ENCODE measurements at regions not wholly inside any gene's neighbourhood (a gene's known extent, or its start where the extent isn't known, plus 50 kb on each side); places are given as distances from the start of the nearest gene placed in this dataset.

DNA sequence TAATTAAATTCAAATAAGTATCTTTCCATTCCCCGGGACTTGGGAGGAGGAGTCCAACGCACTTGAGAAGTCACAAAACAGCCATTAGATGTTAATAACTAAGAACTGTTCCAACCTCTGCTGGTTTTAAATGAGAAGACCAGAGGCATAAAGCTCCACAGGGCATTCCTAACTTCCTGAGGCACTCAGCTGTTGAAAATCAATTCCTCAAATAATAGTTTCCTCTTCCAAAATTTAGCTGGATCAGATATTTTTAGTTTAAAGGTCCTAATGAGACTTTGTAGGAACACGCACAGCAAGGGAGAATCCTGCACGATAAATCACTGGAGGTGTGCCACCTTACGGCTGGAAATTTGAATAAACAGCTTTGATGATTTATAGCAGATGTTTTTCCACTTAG lies 504.3 kb upstream of the ZFP42 start:
- ATAC-seq (no peak), DNase-seq (no peak)
- H3K4me1 ChIP-seq = no peaks in the 10 kb centered on the region
- H3K9me3 ChIP-seq = no peaks in the 10 kb centered on the region
- H3K27me3 ChIP-seq = no peaks in the 10 kb centered on the region
- whole genome bisulfite sequencing (ENCODE audit: insufficient coverage, low coverage, low lambda C conversion rate, missing lambda C conversion rate) = 74% methylated on average over 4 of the region's 5 CpGs
- no peak overlapping the region for H3K4me3 ChIP-seq
- H3K27ac ChIP-seq = no peak overlapping the region
- intact Hi-C loops (cut with DNase I) = no loop called here
- H3K36me3 ChIP-seq = no peaks in the 10 kb centered on the region
- TF ChIP-seq, protein P1, sequence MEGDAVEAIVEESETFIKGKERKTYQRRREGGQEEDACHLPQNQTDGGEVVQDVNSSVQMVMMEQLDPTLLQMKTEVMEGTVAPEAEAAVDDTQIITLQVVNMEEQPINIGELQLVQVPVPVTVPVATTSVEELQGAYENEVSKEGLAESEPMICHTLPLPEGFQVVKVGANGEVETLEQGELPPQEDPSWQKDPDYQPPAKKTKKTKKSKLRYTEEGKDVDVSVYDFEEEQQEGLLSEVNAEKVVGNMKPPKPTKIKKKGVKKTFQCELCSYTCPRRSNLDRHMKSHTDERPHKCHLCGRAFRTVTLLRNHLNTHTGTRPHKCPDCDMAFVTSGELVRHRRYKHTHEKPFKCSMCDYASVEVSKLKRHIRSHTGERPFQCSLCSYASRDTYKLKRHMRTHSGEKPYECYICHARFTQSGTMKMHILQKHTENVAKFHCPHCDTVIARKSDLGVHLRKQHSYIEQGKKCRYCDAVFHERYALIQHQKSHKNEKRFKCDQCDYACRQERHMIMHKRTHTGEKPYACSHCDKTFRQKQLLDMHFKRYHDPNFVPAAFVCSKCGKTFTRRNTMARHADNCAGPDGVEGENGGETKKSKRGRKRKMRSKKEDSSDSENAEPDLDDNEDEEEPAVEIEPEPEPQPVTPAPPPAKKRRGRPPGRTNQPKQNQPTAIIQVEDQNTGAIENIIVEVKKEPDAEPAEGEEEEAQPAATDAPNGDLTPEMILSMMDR (IDR thresholded peaks at IDR 0.05) = no peak
- TF ChIP-seq POLR2A (IDR thresholded peaks at IDR 0.05) = no peak

DNA sequence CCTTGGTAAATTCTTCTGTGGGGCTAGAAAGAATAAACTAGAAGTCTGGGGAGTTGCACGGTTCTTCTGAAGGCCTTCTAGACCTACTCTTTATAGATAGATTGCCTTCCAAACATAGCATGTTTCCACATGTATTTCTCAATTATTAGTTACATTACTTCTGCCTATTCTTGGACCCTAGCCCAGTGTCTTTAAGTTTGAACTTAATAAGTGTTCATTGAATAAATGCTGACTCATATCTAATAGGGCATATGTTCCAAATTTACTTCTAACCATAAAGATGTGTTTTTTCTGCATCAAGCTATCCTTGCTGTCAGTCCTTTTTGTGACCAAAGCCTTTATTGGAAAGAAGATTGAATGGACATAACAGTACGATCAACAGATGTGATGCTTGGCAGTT lies 503.6 kb upstream of the ZFP42 start:
- Histone ChIP-seq H3K36me3 (no peaks in the 10 kb centered on the region), H3K4me3 (no peak overlapping the region), H3K9me3 (no peaks in the 10 kb centered on the region), H3K4me1 (no peaks in the 10 kb centered on the region), H3K27me3 (no peaks in the 10 kb centered on the region), H3K27ac (no peak overlapping the region)
- WGBS (ENCODE audit: insufficient coverage, low coverage, low lambda C conversion rate, missing lambda C conversion rate) = 67% methylated on average over 2 of the region's 2 CpGs
- TF ChIP-seq, protein P1 (IDR thresholded peaks at IDR 0.05) = no peak
- no peak for TF ChIP-seq POLR2A (IDR thresholded peaks at IDR 0.05)
- ATAC-seq (no peak), DNase-seq (no peak)
- intact Hi-C loops (cut with DNase I) = no loop called here

DNA sequence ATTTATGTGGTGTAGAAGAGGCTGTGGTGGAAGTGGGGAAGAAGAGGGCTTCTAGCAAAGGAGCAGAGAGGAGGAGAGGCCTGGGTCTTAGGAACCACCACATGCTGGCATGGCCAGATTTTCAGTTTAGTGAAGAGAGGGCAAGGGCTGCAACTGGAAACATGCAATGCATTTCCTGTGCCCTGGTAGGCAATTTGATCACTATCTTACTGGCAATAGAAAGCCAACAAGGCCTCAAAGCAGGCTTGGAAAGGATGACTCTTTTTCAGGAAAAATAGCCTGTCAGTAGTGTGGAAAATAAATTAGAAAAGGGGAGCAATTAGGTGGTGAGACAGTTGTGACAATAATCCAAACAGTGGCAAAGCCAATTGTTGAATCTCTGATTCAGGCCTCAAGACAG lies 501.9 kb upstream of the ZFP42 start:
- ATAC-seq (no peak), DNase-seq (no peak)
- no peaks in the 10 kb centered on the region for H3K27me3 ChIP-seq
- H3K36me3 ChIP-seq = no peaks in the 10 kb centered on the region
- TF ChIP-seq, protein P1 (IDR thresholded peaks at IDR 0.05) = no peak
- TF ChIP-seq POLR2A (IDR thresholded peaks at IDR 0.05) = no peak
- H3K4me1 ChIP-seq = no peaks in the 10 kb centered on the region
- no peak overlapping the region for H3K27ac ChIP-seq
- H3K9me3 ChIP-seq = no peaks in the 10 kb centered on the region
- no peak overlapping the region for H3K4me3 ChIP-seq
- intact Hi-C loops (cut with DNase I) = no loop called here

DNA sequence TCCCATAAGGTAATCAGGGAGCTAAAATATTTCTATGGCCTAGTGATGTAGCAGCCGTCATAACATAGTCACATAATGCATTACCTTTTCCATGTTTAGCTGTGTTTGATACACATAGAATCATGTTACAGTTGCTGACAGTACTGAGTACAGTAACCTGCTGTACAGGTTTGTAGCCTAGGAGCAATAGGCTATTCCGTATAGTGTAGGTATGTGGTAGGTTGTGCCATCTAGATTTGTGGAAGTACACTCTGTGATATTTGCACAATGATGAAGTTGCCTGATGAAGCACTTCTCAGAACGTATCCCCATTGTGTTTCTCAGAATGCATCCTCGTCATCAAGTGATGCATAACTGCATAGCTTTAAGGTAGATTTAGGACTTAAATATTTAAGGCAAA lies 495.6 kb upstream of the ZFP42 start:
- ATAC-seq (no peak), DNase-seq (no peak)
- no peaks in the 10 kb centered on the region for H3K4me1 ChIP-seq
- H3K36me3 ChIP-seq = no peaks in the 10 kb centered on the region
- no peaks in the 10 kb centered on the region for H3K27me3 ChIP-seq
- intact Hi-C loops (cut with DNase I) = no loop called here
- H3K9me3 ChIP-seq = no peaks in the 10 kb centered on the region
- TF ChIP-seq POLR2A (IDR thresholded peaks at IDR 0.05) = no peak
- TF ChIP-seq, protein P1 (IDR thresholded peaks at IDR 0.05) = no peak
- 46% methylated on average over 4 of the region's 4 CpGs for WGBS (ENCODE audit: insufficient coverage, low coverage, low lambda C conversion rate, missing lambda C conversion rate)
- H3K4me3 ChIP-seq = no peak overlapping the region
- H3K27ac ChIP-seq = no peak overlapping the region

DNA sequence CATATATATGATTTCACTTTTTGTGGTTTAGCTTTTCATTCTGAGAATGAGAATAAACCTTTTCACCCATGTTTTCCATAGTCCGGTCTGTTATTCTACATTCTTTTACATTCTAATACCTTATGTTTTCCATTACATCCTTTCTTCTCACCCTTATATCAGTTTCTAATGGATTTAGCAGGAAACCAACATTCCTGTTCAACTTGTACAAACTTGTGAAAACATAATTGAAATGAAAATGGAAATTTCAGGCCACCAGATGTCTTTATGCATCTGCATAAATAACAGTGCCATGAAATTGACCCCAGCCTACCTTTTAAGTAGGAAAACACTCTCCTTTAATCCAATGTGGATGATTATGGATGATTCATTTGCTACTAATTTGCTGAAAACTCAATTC lies 494.8 kb upstream of the ZFP42 start:
- intact Hi-C loops (cut with DNase I) = no loop called here
- Histone ChIP-seq H3K9me3 (no peaks in the 10 kb centered on the region), H3K36me3 (no peaks in the 10 kb centered on the region), H3K27me3 (no peaks in the 10 kb centered on the region), H3K4me1 (no peaks in the 10 kb centered on the region), H3K4me3 (no peak overlapping the region), H3K27ac (no peak overlapping the region)
- DNase-seq (no peak), ATAC-seq (no peak)
- no peak for TF ChIP-seq POLR2A (IDR thresholded peaks at IDR 0.05)
- TF ChIP-seq, protein P1 (IDR thresholded peaks at IDR 0.05) = no peak
- 64% methylated on average over 1 of the region's 1 CpG for WGBS (ENCODE audit: insufficient coverage, low coverage, low lambda C conversion rate, missing lambda C conversion rate)
